ENCODE measurements at regions not wholly inside any gene's neighbourhood (a gene's known extent, or its start where the extent isn't known, plus 50 kb on each side); places are given as distances from the start of the nearest gene placed in this dataset.

DNA sequence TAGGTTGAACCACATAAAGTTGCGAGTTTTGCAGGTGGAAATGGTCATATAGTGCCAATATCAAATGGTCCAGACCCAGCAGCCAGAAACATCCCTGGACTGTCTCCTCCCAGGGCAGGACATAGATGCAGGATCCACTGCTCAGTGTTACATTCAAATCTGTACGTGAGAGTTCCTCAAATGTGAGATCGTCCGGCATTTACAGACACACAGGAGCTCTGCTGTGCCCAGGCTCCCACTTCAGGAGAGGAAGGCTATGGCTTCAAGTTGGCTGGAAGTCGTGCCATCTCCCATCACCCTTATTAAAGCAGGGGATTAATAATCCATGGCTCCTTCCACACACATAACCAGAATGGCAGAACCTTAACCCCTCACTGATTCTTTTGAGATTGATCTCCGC lies 688.2 kb upstream of the HS6ST1 start:
- TF ChIP-seq, protein P1, sequence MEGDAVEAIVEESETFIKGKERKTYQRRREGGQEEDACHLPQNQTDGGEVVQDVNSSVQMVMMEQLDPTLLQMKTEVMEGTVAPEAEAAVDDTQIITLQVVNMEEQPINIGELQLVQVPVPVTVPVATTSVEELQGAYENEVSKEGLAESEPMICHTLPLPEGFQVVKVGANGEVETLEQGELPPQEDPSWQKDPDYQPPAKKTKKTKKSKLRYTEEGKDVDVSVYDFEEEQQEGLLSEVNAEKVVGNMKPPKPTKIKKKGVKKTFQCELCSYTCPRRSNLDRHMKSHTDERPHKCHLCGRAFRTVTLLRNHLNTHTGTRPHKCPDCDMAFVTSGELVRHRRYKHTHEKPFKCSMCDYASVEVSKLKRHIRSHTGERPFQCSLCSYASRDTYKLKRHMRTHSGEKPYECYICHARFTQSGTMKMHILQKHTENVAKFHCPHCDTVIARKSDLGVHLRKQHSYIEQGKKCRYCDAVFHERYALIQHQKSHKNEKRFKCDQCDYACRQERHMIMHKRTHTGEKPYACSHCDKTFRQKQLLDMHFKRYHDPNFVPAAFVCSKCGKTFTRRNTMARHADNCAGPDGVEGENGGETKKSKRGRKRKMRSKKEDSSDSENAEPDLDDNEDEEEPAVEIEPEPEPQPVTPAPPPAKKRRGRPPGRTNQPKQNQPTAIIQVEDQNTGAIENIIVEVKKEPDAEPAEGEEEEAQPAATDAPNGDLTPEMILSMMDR (IDR thresholded peaks at IDR 0.05), result no peak
- TF ChIP-seq POLR2A (IDR thresholded peaks at IDR 0.05), result no peak

Measured in right lobe of liver (tissue), 4 donors.